HG03060 (cell line): ENCODE measurements at regions not wholly inside any gene's neighbourhood (a gene's known extent, or its start where the extent isn't known, plus 50 kb on each side); places are given as distances from the start of the nearest gene placed in this dataset.
"Not testable (repeated sequence)": the region's sequence is repeated elsewhere in the genome, so short reads cannot be mapped to it uniquely, and the experiment has no call there.

ENCODE experiments used
- ATAC-seq: cut with Tn5 transposase; IDR thresholded peaks from one replicate; pipeline ENCODE4 v1.9.1; 2021; ENCODE audit warnings: low read depth, moderate number of reproducible peaks; ENCODE audit not compliant: unreplicated experiment

DNA sequence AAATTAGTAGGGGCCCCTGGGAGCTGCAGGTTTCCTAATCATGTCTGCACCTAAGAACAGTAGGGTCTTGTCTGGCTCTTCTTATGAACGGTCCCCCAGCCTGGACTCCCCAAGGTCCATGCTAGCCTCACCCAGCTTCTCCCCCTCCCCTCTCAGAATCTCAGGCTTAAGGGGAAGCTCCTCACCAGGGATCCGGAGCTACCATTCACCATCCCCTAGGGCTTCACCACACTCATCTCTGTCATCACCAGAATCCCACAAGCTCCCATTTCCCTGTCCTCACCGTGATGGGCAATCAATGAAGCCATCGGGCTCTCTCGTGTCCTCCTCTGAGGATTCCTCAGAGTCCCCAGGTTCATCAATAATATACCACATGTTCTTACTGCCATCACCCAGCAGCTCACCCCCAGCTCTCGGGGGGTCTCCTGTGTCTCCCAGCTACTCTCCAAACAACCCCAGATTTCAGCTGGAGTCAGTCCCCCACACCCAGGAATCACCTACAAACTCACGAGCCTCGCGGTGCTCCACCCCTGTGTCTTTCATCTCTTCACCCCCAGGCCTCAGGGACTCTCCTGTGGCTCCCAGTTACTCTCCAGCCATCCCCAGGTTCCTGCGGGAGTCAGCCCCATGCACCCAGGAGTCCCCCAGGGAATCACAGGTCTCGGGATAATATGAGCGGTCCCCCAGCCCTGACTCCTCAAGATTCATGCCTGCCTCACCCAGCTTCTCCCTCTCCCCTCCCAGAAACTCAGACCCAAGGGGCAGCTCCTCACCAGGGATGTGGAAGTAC is 335.6 kb downstream of the CWH43 start:
- ATAC-seq: not testable (repeated sequence)

DNA sequence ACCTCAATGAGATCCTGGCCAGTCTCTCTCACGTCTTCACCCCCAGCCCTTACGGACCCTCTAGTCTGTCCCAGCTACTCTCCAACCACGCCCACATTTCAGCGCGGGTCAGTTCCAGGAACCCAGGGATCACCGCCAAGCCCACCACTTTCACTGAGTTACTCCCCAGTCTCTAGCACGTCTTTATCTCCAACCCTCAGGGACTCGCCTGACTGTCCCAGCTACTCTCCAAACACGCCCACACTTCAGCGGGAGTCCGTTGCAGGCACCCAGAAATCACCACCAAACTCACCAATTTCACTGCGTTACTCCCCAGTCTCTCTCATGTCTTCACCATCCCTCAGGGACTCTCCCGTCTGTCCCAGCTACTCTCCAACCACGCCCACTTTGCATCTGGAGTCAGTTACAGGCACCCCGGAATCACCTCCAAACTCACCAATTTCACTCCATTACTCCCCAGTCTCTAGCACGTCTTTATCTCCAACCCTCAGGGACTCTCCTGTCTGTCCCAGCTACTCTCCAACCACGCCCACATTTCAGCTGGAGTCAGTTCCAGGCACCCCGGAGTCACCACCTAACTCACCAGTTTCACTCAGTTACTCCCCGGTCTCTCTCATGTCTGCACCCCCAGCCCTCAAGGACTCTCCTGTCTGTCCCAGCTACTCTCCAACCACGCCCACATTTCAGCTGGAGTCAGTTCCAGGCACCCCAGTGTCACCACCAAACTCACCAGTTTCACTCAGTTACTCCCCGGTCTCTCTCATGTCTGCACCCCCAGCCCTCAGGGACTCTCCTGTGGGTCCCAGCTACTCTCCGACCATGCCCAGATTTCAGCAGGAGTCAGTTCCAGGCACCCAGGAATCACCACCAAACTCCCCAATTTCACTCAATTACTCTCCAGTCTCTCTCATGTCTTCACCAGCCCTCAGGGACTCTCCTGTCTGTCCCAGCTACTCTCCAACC is 336.8 kb downstream of the CWH43 start:
- not testable (repeated sequence) for ATAC-seq

DNA sequence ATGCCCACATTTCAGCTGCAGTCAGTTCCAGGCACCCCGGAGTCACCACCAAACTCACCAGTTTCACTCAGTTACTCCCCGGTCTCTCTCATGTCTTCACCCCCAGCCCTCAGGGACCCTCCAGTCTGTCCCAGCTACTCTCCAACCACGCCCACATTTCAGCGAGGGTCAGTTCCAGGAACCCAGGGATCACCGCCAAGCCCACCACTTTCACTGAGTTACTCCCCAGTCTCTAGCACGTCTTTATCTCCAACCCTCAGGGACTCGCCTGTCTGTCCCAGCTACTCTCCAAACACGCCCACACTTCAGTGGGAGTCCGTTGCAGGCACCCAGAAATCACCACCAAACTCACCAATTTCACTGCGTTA is 337.5 kb downstream of the CWH43 start:
- ATAC-seq: not testable (repeated sequence)
